GM23338 (cell line): ENCODE measurements at regions not wholly inside any gene's neighbourhood (a gene's known extent, or its start where the extent isn't known, plus 50 kb on each side); places are given as distances from the start of the nearest gene placed in this dataset.

Experiments
- ATAC-seq: fragments of 200-7000 bp; cut with Tn5 transposase; 3 replicates; pipeline ENCODE4 v1.9.1; 2020
- DNase-seq: peaks from one replicate; pipeline ENCODE4 v3.0.0-alpha.2; 2015; ENCODE audit warnings: low spot score
- H2AFZ ChIP-seq: fragments of 200-600 bp; sonication (generic); 2 replicates; pipeline ENCODE4 v1.8.0; 2016; ENCODE audit warnings: antibody characterized with exemption, mild to moderate bottlenecking, moderate library complexity
- H3F3A ChIP-seq: fragments of 200-600 bp; sonication (generic); replicated peaks from 2 replicates; pipeline ENCODE4 v1.8.0; 2017; ENCODE audit warnings: antibody characterized with exemption, mixed run types, low read depth
- H3K27ac ChIP-seq: fragments of 200-600 bp; sonication (generic); 2 replicates; pipeline ENCODE4 v1.6.1; 2016; ENCODE audit warnings: low read depth
- H3K27me3 ChIP-seq: fragments of 200-600 bp; sonication (generic); 2 replicates; pipeline ENCODE4 v1.8.0; 2016; ENCODE audit warnings: mild to moderate bottlenecking, mixed run types, moderate library complexity; ENCODE audit not compliant: insufficient read depth
- H3K36me3 ChIP-seq: fragments of 200-600 bp; sonication (generic); 2 replicates; pipeline ENCODE4 v1.8.0; 2016; ENCODE audit warnings: mild to moderate bottlenecking; ENCODE audit not compliant: insufficient read depth
- H3K4me1 ChIP-seq: fragments of 200-600 bp; sonication (generic); 2 replicates; pipeline ENCODE4 v1.8.0; 2016; ENCODE audit warnings: mild to moderate bottlenecking, moderate library complexity; ENCODE audit not compliant: insufficient read depth
- H3K4me2 ChIP-seq: fragments of 200-600 bp; sonication (generic); 2 replicates; pipeline ENCODE4 v1.7.1; 2017; ENCODE audit warnings: mixed run types
- H3K4me3 ChIP-seq: fragments of 200-600 bp; sonication (generic); 2 replicates; pipeline ENCODE4 v1.6.1; 2016; ENCODE audit warnings: mixed run types
- H3K79me2 ChIP-seq: fragments of 200-600 bp; sonication (generic); replicated peaks from 2 replicates; pipeline ENCODE4 v1.8.0; 2017; ENCODE audit warnings: mild to moderate bottlenecking; ENCODE audit not compliant: insufficient read depth
- H3K9me2 ChIP-seq: fragments of 200-600 bp; sonication (generic); 2 replicates; pipeline ENCODE4 v1.8.0; 2017; ENCODE audit not compliant: insufficient read depth
- H4K20me1 ChIP-seq: fragments of 200-600 bp; sonication (generic); replicated peaks from 2 replicates; pipeline ENCODE4 v1.8.0; 2017; ENCODE audit warnings: mild to moderate bottlenecking; ENCODE audit not compliant: insufficient read depth
- H3K27ac Mint-ChIP-seq: 2 replicates; pipeline ENCODE4 v1.8.0; 2020; ENCODE audit warnings: inconsistent platforms, mild to moderate bottlenecking, moderate library complexity, mixed read lengths
- H3K27me3 Mint-ChIP-seq: 3 replicates; pipeline ENCODE4 v1.8.0; 2022; ENCODE audit warnings: low read depth, mild to moderate bottlenecking, moderate library complexity, mixed read lengths, inconsistent platforms; ENCODE audit not compliant: insufficient read depth, poor library complexity
- H3K36me3 Mint-ChIP-seq: 3 replicates; pipeline ENCODE4 v1.8.0; 2021; ENCODE audit warnings: low read depth, mild to moderate bottlenecking, inconsistent platforms, moderate library complexity, mixed read lengths
- H3K4me1 Mint-ChIP-seq: 3 replicates; pipeline ENCODE4 v1.8.0; 2020; ENCODE audit warnings: mild to moderate bottlenecking, inconsistent platforms, mixed read lengths
- H3K4me3 Mint-ChIP-seq: 3 replicates; pipeline ENCODE4 v1.8.0; 2021; ENCODE audit warnings: moderate library complexity, mild to moderate bottlenecking, inconsistent platforms, mixed read lengths
- H3K9me3 Mint-ChIP-seq: 3 replicates; pipeline ENCODE4 v1.8.0; 2020; ENCODE audit warnings: moderate library complexity, mild to moderate bottlenecking, inconsistent platforms, mixed read lengths
- CREB1 ChIP-seq: fragments of 250-450 bp; sonication (Bioruptor Pico); IDR thresholded peaks from 2 replicates; pipeline ENCODE4 v1.5.0; 2020; ENCODE audit warnings: low read depth, mild to moderate bottlenecking, moderate library complexity
- EZH2 ChIP-seq: fragments of 200-600 bp; sonication (generic); IDR thresholded peaks from one replicate; pipeline ENCODE4 v1.8.0; 2017; ENCODE audit warnings: antibody characterized with exemption, mild to moderate bottlenecking, low read depth; ENCODE audit not compliant: unreplicated experiment
- EZH2phosphoT487 ChIP-seq: fragments of 200-600 bp; sonication (generic); IDR thresholded peaks from one replicate; pipeline ENCODE4 v1.8.1; 2018; ENCODE audit warnings: antibody characterized with exemption; ENCODE audit not compliant: unreplicated experiment
- JUNB ChIP-seq: IDR thresholded peaks from one replicate; pipeline ENCODE4 v1.6.1; 2016; ENCODE audit warnings: antibody characterized with exemption; ENCODE audit not compliant: unreplicated experiment
- NANOG ChIP-seq: IDR thresholded peaks from 2 replicates; pipeline ENCODE4 v1.6.1; 2016; ENCODE audit warnings: antibody characterized with exemption, borderline replicate concordance
- POLR2AphosphoS5 ChIP-seq: IDR thresholded peaks from 2 replicates; pipeline ENCODE4 v1.6.1; 2016; ENCODE audit warnings: antibody characterized with exemption, low read depth
- REST ChIP-seq: IDR thresholded peaks from one replicate; pipeline ENCODE4 v1.6.1; 2018; ENCODE audit warnings: antibody characterized with exemption; ENCODE audit not compliant: unreplicated experiment
- ZNF114 ChIP-seq: fragments of 250-450 bp; sonication (Bioruptor Pico); IDR thresholded peaks from 2 replicates; pipeline ENCODE4 v1.5.0; 2020; ENCODE audit warnings: mild to moderate bottlenecking, moderate library complexity
- ZNF331 ChIP-seq: fragments of 250-450 bp; sonication (Bioruptor Pico); IDR thresholded peaks from 2 replicates; pipeline ENCODE4 v1.5.0; 2020; ENCODE audit warnings: low read depth, mild to moderate bottlenecking, moderate library complexity
- TF ChIP-seq, protein P1 (sequence below), 2 experiments: fragments of 200-600 bp in 1 of 2; sonication (generic) in 1 of 2; conservative IDR thresholded peaks; 2 replicates each; pipeline versions ENCODE4 v1.5.1 to v1.6.1; 2016 to 2017; ENCODE audit warnings: antibody characterized with exemption in 2 of 2, low read depth in 2 of 2, mild to moderate bottlenecking in 2 of 2, moderate library complexity in 1 of 2
- TF ChIP-seq, protein P2 (sequence below): fragments of 250-450 bp; sonication (Bioruptor Pico); IDR thresholded peaks from 2 replicates; pipeline ENCODE4 v1.5.0; 2020; ENCODE audit warnings: mild to moderate bottlenecking, moderate library complexity
- TF ChIP-seq, protein P3 (sequence below): IDR thresholded peaks from 2 replicates; pipeline ENCODE4 v1.6.1; 2016; ENCODE audit warnings: antibody characterized with exemption

DNA sequence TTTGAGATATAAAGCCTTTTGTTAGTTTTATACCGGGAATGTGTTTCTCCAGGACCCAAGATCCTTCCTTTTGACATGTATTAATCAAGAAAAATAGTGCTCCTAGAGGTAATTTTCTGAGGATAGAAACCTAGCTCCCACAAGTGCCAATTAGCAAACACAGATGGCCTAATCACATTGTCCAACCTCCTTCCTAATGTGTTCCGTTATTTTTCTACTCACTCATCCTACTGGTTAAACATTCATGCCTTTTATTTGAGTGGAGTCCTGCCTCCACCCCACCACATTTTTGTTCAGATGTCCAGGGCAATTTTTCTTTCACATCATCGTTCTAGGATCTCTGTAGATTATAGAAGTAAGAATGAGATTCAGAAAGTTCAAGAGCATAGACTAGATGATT, 610.0 kb upstream of the MBL2 start:
- Histone ChIP-seq H3K4me1 (no peaks in the 10 kb centered on the region), H3K4me2 (no peak overlapping the region), H3K4me3 (no peak overlapping the region), H3K27me3 (no peaks in the 10 kb centered on the region), H3K36me3 (no peaks in the 10 kb centered on the region), H2AFZ (no peak overlapping the region), H4K20me1 (no peaks in the 10 kb centered on the region), H3K27ac (no peak overlapping the region), H3K9me2 (peaks cover 5% of the 10 kb centered on the region; the same call in 1 of the 2 replicates), H3F3A (no peaks in the 10 kb centered on the region), H3K79me2 (no peaks in the 10 kb centered on the region)
- ATAC-seq = no peak
- no peaks in the 10 kb centered on the region; the same call in 2 of the 3 replicates for H3K4me1 Mint-ChIP-seq
- peaks cover 2% of the 10 kb centered on the region for H3K27me3 Mint-ChIP-seq
- H3K4me3 Mint-ChIP-seq = no peak overlapping the region
- H3K36me3 Mint-ChIP-seq = peaks cover 12% of the 10 kb centered on the region
- no peak for DNase-seq
- TF ChIP-seq, protein P1, sequence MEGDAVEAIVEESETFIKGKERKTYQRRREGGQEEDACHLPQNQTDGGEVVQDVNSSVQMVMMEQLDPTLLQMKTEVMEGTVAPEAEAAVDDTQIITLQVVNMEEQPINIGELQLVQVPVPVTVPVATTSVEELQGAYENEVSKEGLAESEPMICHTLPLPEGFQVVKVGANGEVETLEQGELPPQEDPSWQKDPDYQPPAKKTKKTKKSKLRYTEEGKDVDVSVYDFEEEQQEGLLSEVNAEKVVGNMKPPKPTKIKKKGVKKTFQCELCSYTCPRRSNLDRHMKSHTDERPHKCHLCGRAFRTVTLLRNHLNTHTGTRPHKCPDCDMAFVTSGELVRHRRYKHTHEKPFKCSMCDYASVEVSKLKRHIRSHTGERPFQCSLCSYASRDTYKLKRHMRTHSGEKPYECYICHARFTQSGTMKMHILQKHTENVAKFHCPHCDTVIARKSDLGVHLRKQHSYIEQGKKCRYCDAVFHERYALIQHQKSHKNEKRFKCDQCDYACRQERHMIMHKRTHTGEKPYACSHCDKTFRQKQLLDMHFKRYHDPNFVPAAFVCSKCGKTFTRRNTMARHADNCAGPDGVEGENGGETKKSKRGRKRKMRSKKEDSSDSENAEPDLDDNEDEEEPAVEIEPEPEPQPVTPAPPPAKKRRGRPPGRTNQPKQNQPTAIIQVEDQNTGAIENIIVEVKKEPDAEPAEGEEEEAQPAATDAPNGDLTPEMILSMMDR (conservative IDR thresholded peaks at IDR 0.05; ENCODE audit: low read depth in 2 of 2) = no peak
- no peak for TF ChIP-seq NANOG
- TF ChIP-seq, protein P2, sequence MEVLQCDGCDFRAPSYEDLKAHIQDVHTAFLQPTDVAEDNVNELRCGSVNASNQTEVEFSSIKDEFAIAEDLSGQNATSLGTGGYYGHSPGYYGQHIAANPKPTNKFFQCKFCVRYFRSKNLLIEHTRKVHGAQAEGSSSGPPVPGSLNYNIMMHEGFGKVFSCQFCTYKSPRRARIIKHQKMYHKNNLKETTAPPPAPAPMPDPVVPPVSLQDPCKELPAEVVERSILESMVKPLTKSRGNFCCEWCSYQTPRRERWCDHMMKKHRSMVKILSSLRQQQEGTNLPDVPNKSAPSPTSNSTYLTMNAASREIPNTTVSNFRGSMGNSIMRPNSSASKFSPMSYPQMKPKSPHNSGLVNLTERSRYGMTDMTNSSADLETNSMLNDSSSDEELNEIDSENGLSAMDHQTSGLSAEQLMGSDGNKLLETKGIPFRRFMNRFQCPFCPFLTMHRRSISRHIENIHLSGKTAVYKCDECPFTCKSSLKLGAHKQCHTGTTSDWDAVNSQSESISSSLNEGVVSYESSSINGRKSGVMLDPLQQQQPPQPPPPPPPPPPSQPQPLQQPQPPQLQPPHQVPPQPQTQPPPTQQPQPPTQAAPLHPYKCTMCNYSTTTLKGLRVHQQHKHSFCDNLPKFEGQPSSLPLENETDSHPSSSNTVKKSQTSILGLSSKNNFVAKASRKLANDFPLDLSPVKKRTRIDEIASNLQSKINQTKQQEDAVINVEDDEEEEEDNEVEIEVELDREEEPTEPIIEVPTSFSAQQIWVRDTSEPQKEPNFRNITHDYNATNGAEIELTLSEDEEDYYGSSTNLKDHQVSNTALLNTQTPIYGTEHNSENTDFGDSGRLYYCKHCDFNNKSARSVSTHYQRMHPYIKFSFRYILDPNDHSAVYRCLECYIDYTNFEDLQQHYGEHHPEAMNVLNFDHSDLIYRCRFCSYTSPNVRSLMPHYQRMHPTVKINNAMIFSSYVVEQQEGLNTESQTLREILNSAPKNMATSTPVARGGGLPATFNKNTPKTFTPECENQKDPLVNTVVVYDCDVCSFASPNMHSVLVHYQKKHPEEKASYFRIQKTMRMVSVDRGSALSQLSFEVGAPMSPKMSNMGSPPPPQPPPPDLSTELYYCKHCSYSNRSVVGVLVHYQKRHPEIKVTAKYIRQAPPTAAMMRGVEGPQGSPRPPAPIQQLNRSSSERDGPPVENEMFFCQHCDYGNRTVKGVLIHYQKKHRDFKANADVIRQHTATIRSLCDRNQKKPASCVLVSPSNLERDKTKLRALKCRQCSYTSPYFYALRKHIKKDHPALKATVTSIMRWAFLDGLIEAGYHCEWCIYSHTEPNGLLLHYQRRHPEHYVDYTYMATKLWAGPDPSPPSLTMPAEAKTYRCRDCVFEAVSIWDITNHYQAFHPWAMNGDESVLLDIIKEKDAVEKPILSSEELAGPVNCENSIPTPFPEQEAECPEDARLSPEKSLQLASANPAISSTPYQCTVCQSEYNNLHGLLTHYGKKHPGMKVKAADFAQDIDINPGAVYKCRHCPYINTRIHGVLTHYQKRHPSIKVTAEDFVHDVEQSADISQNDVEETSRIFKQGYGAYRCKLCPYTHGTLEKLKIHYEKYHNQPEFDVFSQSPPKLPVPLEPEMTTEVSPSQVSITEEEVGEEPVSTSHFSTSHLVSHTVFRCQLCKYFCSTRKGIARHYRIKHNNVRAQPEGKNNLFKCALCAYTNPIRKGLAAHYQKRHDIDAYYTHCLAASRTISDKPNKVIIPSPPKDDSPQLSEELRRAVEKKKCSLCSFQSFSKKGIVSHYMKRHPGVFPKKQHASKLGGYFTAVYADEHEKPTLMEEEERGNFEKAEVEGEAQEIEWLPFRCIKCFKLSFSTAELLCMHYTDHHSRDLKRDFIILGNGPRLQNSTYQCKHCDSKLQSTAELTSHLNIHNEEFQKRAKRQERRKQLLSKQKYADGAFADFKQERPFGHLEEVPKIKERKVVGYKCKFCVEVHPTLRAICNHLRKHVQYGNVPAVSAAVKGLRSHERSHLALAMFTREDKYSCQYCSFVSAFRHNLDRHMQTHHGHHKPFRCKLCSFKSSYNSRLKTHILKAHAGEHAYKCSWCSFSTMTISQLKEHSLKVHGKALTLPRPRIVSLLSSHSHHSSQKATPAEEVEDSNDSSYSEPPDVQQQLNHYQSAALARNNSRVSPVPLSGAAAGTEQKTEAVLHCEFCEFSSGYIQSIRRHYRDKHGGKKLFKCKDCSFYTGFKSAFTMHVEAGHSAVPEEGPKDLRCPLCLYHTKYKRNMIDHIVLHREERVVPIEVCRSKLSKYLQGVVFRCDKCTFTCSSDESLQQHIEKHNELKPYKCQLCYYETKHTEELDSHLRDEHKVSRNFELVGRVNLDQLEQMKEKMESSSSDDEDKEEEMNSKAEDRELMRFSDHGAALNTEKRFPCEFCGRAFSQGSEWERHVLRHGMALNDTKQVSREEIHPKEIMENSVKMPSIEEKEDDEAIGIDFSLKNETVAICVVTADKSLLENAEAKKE = no peak
- TF ChIP-seq JUNB = no peak
- TF ChIP-seq, protein P3, sequence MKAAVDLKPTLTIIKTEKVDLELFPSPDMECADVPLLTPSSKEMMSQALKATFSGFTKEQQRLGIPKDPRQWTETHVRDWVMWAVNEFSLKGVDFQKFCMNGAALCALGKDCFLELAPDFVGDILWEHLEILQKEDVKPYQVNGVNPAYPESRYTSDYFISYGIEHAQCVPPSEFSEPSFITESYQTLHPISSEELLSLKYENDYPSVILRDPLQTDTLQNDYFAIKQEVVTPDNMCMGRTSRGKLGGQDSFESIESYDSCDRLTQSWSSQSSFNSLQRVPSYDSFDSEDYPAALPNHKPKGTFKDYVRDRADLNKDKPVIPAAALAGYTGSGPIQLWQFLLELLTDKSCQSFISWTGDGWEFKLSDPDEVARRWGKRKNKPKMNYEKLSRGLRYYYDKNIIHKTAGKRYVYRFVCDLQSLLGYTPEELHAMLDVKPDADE = no peak
- TF ChIP-seq REST = no peak
- no peak for TF ChIP-seq EZH2phosphoT487
- TF ChIP-seq POLR2AphosphoS5 = no peak
- TF ChIP-seq CREB1 (CRISPR knock-in tag) = no peak
- TF ChIP-seq ZNF114 = no peak
- no peak for TF ChIP-seq EZH2
- no peak for TF ChIP-seq ZNF331 (CRISPR knock-in tag)
- H3K9me3 Mint-ChIP-seq = peaks cover 8% of the 10 kb centered on the region
- H3K27ac Mint-ChIP-seq = no peak overlapping the region
